ENCODE measurements at regions not wholly inside any gene's neighbourhood (a gene's known extent, or its start where the extent isn't known, plus 50 kb on each side); places are given as distances from the start of the nearest gene placed in this dataset.

GRCh38 chr9:27752069-27752468 is 178.8 kb upstream of the C9orf72 start:
- DNase-seq (ENCODE audit: low read depth): no peak

- no peak for DNase-seq (ENCODE audit: low read depth)
Measured at GRCh38 chr9:27755846-27756245, 182.6 kb upstream of the C9orf72 start.

- DNase-seq (ENCODE audit: low read depth): no peak
Measured at GRCh38 chr9:27756418-27756817, 183.1 kb upstream of the C9orf72 start.

- no peak for DNase-seq (ENCODE audit: low read depth)
Measured at GRCh38 chr9:27763831-27764230, 190.6 kb upstream of the C9orf72 start.

- DNase-seq (ENCODE audit: low read depth): peak; percentile 1
Measured at GRCh38 chr9:27765266-27766072, 192.2 kb upstream of the C9orf72 start.

- no peak for DNase-seq (ENCODE audit: low read depth)
Measured at GRCh38 chr9:27766073-27766835, 193.0 kb upstream of the C9orf72 start.

- DNase-seq (ENCODE audit: low read depth): no peak
Measured at GRCh38 chr9:27768781-27769180, 195.5 kb upstream of the C9orf72 start.

GRCh38 chr9:27770541-27770940 is 197.3 kb upstream of the C9orf72 start:
- DNase-seq (ENCODE audit: low read depth): no peak

GRCh38 chr9:27771803-27772545 is 198.7 kb upstream of the C9orf72 start:
- no peak for DNase-seq (ENCODE audit: low read depth)

- DNase-seq (ENCODE audit: low read depth): no peak
Measured at GRCh38 chr9:27784847-27785713, 211.8 kb upstream of the C9orf72 start.

GRCh38 chr9:27785714-27786100 is 212.4 kb upstream of the C9orf72 start:
- DNase-seq (ENCODE audit: low read depth): peak; percentile 2

GRCh38 chr9:27787891-27788290 is 214.6 kb upstream of the C9orf72 start:
- DNase-seq (ENCODE audit: low read depth): no peak

- no peak for DNase-seq (ENCODE audit: low read depth)
Measured at GRCh38 chr9:27791311-27791710, 218.0 kb upstream of the C9orf72 start.

GRCh38 chr9:27792971-27793689 is 219.8 kb upstream of the C9orf72 start:
- DNase-seq (ENCODE audit: low read depth): no peak

GRCh38 chr9:27799326-27799725 is 226.0 kb upstream of the C9orf72 start:
- no peak for DNase-seq (ENCODE audit: low read depth)

- no peak for DNase-seq (ENCODE audit: low read depth)
Measured at GRCh38 chr9:27800159-27800558, 226.9 kb upstream of the C9orf72 start.

GRCh38 chr9:27800692-27801370 is 227.6 kb upstream of the C9orf72 start:
- no peak for DNase-seq (ENCODE audit: low read depth)

- DNase-seq (ENCODE audit: low read depth): no peak
Measured at GRCh38 chr9:27801545-27801944, 228.3 kb upstream of the C9orf72 start.

GRCh38 chr9:27802418-27802817 is 229.1 kb upstream of the C9orf72 start:
- DNase-seq (ENCODE audit: low read depth): no peak

- DNase-seq (ENCODE audit: low read depth): no peak
Measured at GRCh38 chr9:27808864-27809263, 235.6 kb upstream of the C9orf72 start.

Measured in amniotic epithelial cell (primary cell).